HG03520 (cell line): ENCODE measurements at regions not wholly inside any gene's neighbourhood (a gene's known extent, or its start where the extent isn't known, plus 50 kb on each side); places are given as distances from the start of the nearest gene placed in this dataset.

Experiments used
- ATAC-seq: cut with Tn5 transposase; IDR thresholded peaks from one replicate; pipeline ENCODE4 v1.9.1; 2021; ENCODE audit warnings: mild to moderate bottlenecking, moderate library complexity; ENCODE audit not compliant: unreplicated experiment

GRCh38 chr10:130230036-130230435 lies 93.8 kb downstream of the GLRX3 start:
- no peak for ATAC-seq

- no peak for ATAC-seq
These were observed 94.4 kb downstream of the GLRX3 start for GRCh38 chr10:130230611-130231010.

GRCh38 chr10:130231251-130231741 lies 95.1 kb downstream of the GLRX3 start:
- ATAC-seq, result no peak

GRCh38 chr10:130232166-130233034 lies 96.2 kb downstream of the GLRX3 start:
- ATAC-seq, result no peak

- ATAC-seq, result no peak
These were observed 96.8 kb downstream of the GLRX3 start for GRCh38 chr10:130233035-130233360.

GRCh38 chr10:130233426-130233825 lies 97.2 kb downstream of the GLRX3 start:
- no peak for ATAC-seq

- no peak for ATAC-seq
These were observed 98.2 kb downstream of the GLRX3 start for GRCh38 chr10:130234171-130234965.

GRCh38 chr10:130236711-130237110 lies 100.5 kb downstream of the GLRX3 start:
- ATAC-seq, result no peak

GRCh38 chr10:130240409-130240808 lies 104.2 kb downstream of the GLRX3 start:
- ATAC-seq, result no peak

- no peak for ATAC-seq
These were observed 106.3 kb downstream of the GLRX3 start for GRCh38 chr10:130242513-130242912.

- ATAC-seq, result no peak
These were observed 106.8 kb downstream of the GLRX3 start for GRCh38 chr10:130243015-130243414.

- ATAC-seq, result no peak
These were observed 108.1 kb downstream of the GLRX3 start for GRCh38 chr10:130244031-130244927.

- no peak for ATAC-seq
These were observed 108.8 kb downstream of the GLRX3 start for GRCh38 chr10:130244928-130245495.

GRCh38 chr10:130246113-130246512 lies 109.9 kb downstream of the GLRX3 start:
- no peak for ATAC-seq

- no peak for ATAC-seq
These were observed 113.9 kb downstream of the GLRX3 start for GRCh38 chr10:130250127-130250526.

GRCh38 chr10:130251766-130252165 lies 115.6 kb downstream of the GLRX3 start:
- ATAC-seq, result no peak

GRCh38 chr10:130254243-130254642 lies 118.1 kb downstream of the GLRX3 start:
- no peak for ATAC-seq

- ATAC-seq, result no peak
These were observed 118.5 kb downstream of the GLRX3 start for GRCh38 chr10:130254662-130255061.

GRCh38 chr10:130255777-130256176 lies 119.6 kb downstream of the GLRX3 start:
- no peak for ATAC-seq

- ATAC-seq, result no peak
These were observed 121.7 kb downstream of the GLRX3 start for GRCh38 chr10:130257897-130258296.

- ATAC-seq, result no peak
These were observed 123.2 kb downstream of the GLRX3 start for GRCh38 chr10:130259380-130259779.
